WTC11 (cell line): ENCODE measurements at regions not wholly inside any gene's neighbourhood (a gene's known extent, or its start where the extent isn't known, plus 50 kb on each side); places are given as distances from the start of the nearest gene placed in this dataset.

ENCODE experiments used
- ATAC-seq: fragments of 200-7000 bp; cut with Tn5 transposase; 2 replicates; pipeline ENCODE4 v1.10.0; 2021; ENCODE audit warnings: mild to moderate bottlenecking, moderate library complexity
- CTCF ChIA-PET: fragments of 300-600 bp; sonication (Branson Sonifier 250); formaldehyde crosslinking; loops from one replicate; lab custom pipeline; 2021; ENCODE audit warnings: antibody characterized with exemption; lab: Charles Lee
- POLR2A ChIA-PET: fragments of 350-600 bp; sonication (Branson Sonifier 250); formaldehyde crosslinking; loops from one replicate; lab custom pipeline; 2021; ENCODE audit warnings: antibody characterized with exemption; lab: Charles Lee
- DNase-seq: peaks from one replicate; pipeline ENCODE4 v3.0.0; 2021; ENCODE audit warnings: low spot score
- H3K27ac Mint-ChIP-seq: 2 replicates; pipeline ENCODE4 v1.8.0; 2021; ENCODE audit warnings: mixed read lengths
- H3K27me3 Mint-ChIP-seq: 2 replicates; pipeline ENCODE4 v1.8.0; 2021; ENCODE audit warnings: low read depth, mild to moderate bottlenecking, moderate library complexity, mixed read lengths
- H3K36me3 Mint-ChIP-seq: 2 replicates; pipeline ENCODE4 v1.8.0; 2021; ENCODE audit warnings: mixed read lengths
- H3K4me1 Mint-ChIP-seq: 2 replicates; pipeline ENCODE4 v1.8.0; 2022; ENCODE audit warnings: mixed read lengths
- H3K4me3 Mint-ChIP-seq: 2 replicates; pipeline ENCODE4 v1.8.0; 2021; ENCODE audit warnings: mild to moderate bottlenecking, moderate library complexity, mixed read lengths
- H3K9me3 Mint-ChIP-seq: 2 replicates; pipeline ENCODE4 v1.8.0; 2021; ENCODE audit warnings: mixed read lengths
- CREB1 ChIP-seq: sonication (generic); formaldehyde crosslinking; IDR thresholded peaks from 2 replicates; pipeline ENCODE4 v1.8.0; 2023; ENCODE audit warnings: mild to moderate bottlenecking, missing genetic modification reagents
- CREM ChIP-seq: sonication (generic); formaldehyde crosslinking; IDR thresholded peaks from 2 replicates; pipeline ENCODE4 v1.8.1; 2022; ENCODE audit warnings: mild to moderate bottlenecking, missing genetic modification reagents, moderate library complexity
- ESRRA ChIP-seq: sonication (generic); formaldehyde crosslinking; IDR thresholded peaks from 2 replicates; pipeline ENCODE4 v1.8.1; 2022; ENCODE audit warnings: mild to moderate bottlenecking, missing genetic modification reagents, borderline replicate concordance
- GABPB1 ChIP-seq: sonication (generic); formaldehyde crosslinking; IDR thresholded peaks from 2 replicates; pipeline ENCODE4 v1.8.1; 2023; ENCODE audit warnings: mild to moderate bottlenecking, missing genetic modification reagents
- IRF2 ChIP-seq: sonication (generic); formaldehyde crosslinking; IDR thresholded peaks from 2 replicates; pipeline ENCODE4 v1.8.0; 2022; ENCODE audit warnings: low read depth, missing genetic modification reagents, borderline replicate concordance
- NFATC4 ChIP-seq: fragments of 250-450 bp; sonication (Bioruptor Pico); IDR thresholded peaks from 2 replicates; pipeline ENCODE4 v1.9.0; 2021; ENCODE audit warnings: mild to moderate bottlenecking
- NFE2L1 ChIP-seq: sonication (generic); formaldehyde crosslinking; IDR thresholded peaks from 2 replicates; pipeline ENCODE4 v1.8.1; 2023; ENCODE audit warnings: missing genetic modification reagents
- RORB ChIP-seq: fragments of 250-450 bp; sonication (Bioruptor Pico); IDR thresholded peaks from 2 replicates; pipeline ENCODE4 v1.9.0; 2021; ENCODE audit warnings: mild to moderate bottlenecking
- SP1 ChIP-seq: sonication (generic); formaldehyde crosslinking; conservative IDR thresholded peaks from 2 replicates; pipeline ENCODE4 v1.8.1; 2022; ENCODE audit warnings: missing genetic modification reagents
- TP53 ChIP-seq: sonication (generic); formaldehyde crosslinking; IDR thresholded peaks from 2 replicates; pipeline ENCODE4 v1.8.1; 2023; ENCODE audit warnings: mild to moderate bottlenecking, missing genetic modification reagents
- ZNF317 ChIP-seq: sonication (generic); formaldehyde crosslinking; IDR thresholded peaks from 2 replicates; pipeline ENCODE4 v1.8.1; 2023; ENCODE audit warnings: low read depth, mild to moderate bottlenecking, moderate library complexity, missing genetic modification reagents, borderline replicate concordance
- ZNF416 ChIP-seq: fragments of 250-450 bp; sonication (Bioruptor Pico); IDR thresholded peaks from 2 replicates; pipeline ENCODE4 v1.9.0; 2021; ENCODE audit warnings: mild to moderate bottlenecking, inconsistent platforms
- ZNF423 ChIP-seq: fragments of 250-450 bp; sonication (Bioruptor Pico); IDR thresholded peaks from 2 replicates; pipeline ENCODE4 v2.1.2; 2022; ENCODE audit warnings: mild to moderate bottlenecking, moderate library complexity
- ZNF671 ChIP-seq: fragments of 250-450 bp; sonication (Bioruptor Pico); IDR thresholded peaks from 2 replicates; pipeline ENCODE4 v1.8.0; 2021; ENCODE audit warnings: mild to moderate bottlenecking
- TF ChIP-seq, protein P1 (sequence below): sonication (generic); formaldehyde crosslinking; IDR thresholded peaks from 2 replicates; pipeline ENCODE4 v1.8.1; 2022; ENCODE audit warnings: low read depth, mild to moderate bottlenecking, moderate library complexity, missing genetic modification reagents, borderline replicate concordance
- TF ChIP-seq, protein P2 (sequence below): sonication (generic); formaldehyde crosslinking; conservative IDR thresholded peaks from 2 replicates; pipeline ENCODE4 v1.8.1; 2023; ENCODE audit warnings: mild to moderate bottlenecking, low read depth, missing genetic modification reagents, moderate library complexity
- TF ChIP-seq, protein P3 (sequence below): fragments of 250-450 bp; sonication (Bioruptor Pico); IDR thresholded peaks from 2 replicates; pipeline ENCODE4 v1.9.0; 2021; ENCODE audit warnings: moderate library complexity, mild to moderate bottlenecking, inconsistent platforms, borderline replicate concordance
- TF ChIP-seq, protein P4 (sequence below): sonication (generic); formaldehyde crosslinking; IDR thresholded peaks from 2 replicates; pipeline ENCODE4 v1.8.0; 2022; ENCODE audit warnings: mild to moderate bottlenecking, missing genetic modification reagents
- TF ChIP-seq, protein P5 (sequence below): sonication (generic); formaldehyde crosslinking; IDR thresholded peaks from 2 replicates; pipeline ENCODE4 v1.8.0; 2023; ENCODE audit warnings: missing genetic modification reagents
- TF ChIP-seq, protein P6 (sequence below): fragments of 250-450 bp; sonication (Bioruptor Pico); IDR thresholded peaks from 2 replicates; pipeline ENCODE4 v1.9.0; 2021; ENCODE audit warnings: mild to moderate bottlenecking
- TF ChIP-seq, protein P7 (sequence below): sonication (generic); formaldehyde crosslinking; IDR thresholded peaks from 2 replicates; pipeline ENCODE4 v1.8.0; 2023; ENCODE audit warnings: missing genetic modification reagents, mild to moderate bottlenecking, borderline replicate concordance
- TF ChIP-seq, protein P8 (sequence below): fragments of 250-450 bp; sonication (Bioruptor Pico); IDR thresholded peaks from 2 replicates; pipeline ENCODE4 v1.8.0; 2021; ENCODE audit warnings: mild to moderate bottlenecking

DNA sequence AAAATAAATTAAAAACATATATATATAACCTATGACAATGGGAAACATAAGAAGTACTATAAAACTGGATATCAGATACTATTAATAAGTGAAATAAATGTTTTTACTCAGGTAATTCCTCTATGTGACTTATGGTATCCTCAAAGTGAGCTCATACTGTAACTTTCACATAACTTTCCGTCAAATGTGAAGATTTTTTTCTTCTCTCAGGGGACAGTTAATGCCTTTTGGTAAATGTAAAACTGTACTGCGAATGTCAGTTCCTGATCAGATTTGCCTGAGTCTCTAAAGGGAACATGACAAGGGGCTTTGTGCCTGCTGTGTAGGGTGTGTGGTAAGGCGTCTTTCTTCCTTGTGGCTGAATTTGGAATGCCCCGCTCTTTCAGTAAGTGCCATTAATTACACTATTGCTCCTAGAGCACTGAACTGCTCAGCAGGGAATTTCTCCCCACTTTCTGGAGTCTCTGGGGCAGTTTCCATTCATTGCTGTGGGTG lies 271.8 kb downstream of the PRL start (continued):
- TF ChIP-seq RORB (no peak), IRF2 (CRISPR knock-in tag) (no peak)
- TF ChIP-seq, protein P1, sequence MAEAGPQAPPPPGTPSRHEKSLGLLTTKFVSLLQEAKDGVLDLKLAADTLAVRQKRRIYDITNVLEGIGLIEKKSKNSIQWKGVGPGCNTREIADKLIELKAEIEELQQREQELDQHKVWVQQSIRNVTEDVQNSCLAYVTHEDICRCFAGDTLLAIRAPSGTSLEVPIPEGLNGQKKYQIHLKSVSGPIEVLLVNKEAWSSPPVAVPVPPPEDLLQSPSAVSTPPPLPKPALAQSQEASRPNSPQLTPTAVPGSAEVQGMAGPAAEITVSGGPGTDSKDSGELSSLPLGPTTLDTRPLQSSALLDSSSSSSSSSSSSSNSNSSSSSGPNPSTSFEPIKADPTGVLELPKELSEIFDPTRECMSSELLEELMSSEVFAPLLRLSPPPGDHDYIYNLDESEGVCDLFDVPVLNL = no peak

DNA sequence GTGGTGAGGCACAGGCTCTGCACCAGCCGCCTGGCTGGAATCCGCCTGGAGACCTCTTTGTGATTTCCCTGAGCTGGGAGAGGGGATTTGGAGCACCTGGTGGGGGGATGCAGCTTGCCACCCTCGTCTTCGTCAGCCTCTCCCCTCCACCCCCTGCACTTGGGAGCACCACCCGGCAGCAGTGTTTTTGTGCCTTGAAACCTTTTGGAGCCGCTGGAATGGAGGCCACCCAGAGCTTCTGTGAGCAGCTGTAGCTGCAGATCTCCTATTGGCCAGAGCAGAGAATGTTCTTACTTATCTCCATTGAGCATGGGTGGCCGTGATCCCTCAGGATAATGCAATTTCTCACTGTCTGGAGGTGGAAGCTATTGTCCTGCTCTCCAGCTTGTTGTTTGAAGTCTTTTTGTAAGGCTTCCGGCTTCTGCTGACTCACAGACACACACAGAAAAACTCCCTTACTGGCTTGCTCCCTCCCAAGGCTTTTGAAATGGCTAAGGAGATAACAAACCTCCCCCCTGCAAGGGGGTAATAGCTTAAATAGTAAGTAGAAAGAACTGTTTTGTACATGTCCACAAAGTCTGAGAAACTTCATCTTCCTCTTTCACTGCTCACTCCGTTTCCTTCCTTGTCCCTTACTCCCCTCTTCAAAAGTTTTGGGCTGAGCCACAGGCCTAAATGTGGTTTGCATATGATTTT lies 271.2 kb downstream of the PRL start:
- H3K4me1 Mint-ChIP-seq = peaks cover 40% of the 10 kb centered on the region
- no peaks in the 10 kb centered on the region; the same call in 1 of the 2 replicates for H3K9me3 Mint-ChIP-seq
- peak overlapping the region; percentile 99 for H3K27ac Mint-ChIP-seq
- peak; percentile 88 for ATAC-seq
- peak overlapping the region; percentile 44 for H3K4me3 Mint-ChIP-seq
- no peaks in the 10 kb centered on the region; the same call in 1 of the 2 replicates for H3K36me3 Mint-ChIP-seq
- CTCF ChIA-PET = interaction anchor here (0.7 to 1.3 kb wide), 2 partner anchors 9 to 59 kb away, joined by 3 to 8 read pairs; no protein-coding TSS in a partner anchor
- peak; percentile 60 for DNase-seq
- H3K27me3 Mint-ChIP-seq = no peaks in the 10 kb centered on the region
- POLR2A ChIA-PET = interaction anchor here (0.6 to 1.1 kb wide), 5 partner anchors 424 to 1563 kb away, joined by 3 to 5 read pairs (median 4); partner anchors contain the start of gene SOX4
- TF ChIP-seq ESRRA (no peak), NFATC4 (no peak), NFE2L1 (CRISPR knock-in tag) (peak; percentile 25; the same call in 1 of the 2 replicates), CREM (CRISPR knock-in tag) (0 out of 2 replicates have a peak, but pooled peaks have one; percentile 28), ZNF423 (CRISPR knock-in tag) (peak; percentile 70), ZNF317 (no peak), SP1 (CRISPR knock-in tag) (peak; percentile 32; the same call in 1 of the 2 replicates), GABPB1 (CRISPR knock-in tag) (no peak), TP53 (no peak), RORB (no peak), CREB1 (CRISPR knock-in tag) (no peak), ZNF671 (no peak), ZNF416 (CRISPR knock-in tag) (no peak)
- TF ChIP-seq, protein P2, sequence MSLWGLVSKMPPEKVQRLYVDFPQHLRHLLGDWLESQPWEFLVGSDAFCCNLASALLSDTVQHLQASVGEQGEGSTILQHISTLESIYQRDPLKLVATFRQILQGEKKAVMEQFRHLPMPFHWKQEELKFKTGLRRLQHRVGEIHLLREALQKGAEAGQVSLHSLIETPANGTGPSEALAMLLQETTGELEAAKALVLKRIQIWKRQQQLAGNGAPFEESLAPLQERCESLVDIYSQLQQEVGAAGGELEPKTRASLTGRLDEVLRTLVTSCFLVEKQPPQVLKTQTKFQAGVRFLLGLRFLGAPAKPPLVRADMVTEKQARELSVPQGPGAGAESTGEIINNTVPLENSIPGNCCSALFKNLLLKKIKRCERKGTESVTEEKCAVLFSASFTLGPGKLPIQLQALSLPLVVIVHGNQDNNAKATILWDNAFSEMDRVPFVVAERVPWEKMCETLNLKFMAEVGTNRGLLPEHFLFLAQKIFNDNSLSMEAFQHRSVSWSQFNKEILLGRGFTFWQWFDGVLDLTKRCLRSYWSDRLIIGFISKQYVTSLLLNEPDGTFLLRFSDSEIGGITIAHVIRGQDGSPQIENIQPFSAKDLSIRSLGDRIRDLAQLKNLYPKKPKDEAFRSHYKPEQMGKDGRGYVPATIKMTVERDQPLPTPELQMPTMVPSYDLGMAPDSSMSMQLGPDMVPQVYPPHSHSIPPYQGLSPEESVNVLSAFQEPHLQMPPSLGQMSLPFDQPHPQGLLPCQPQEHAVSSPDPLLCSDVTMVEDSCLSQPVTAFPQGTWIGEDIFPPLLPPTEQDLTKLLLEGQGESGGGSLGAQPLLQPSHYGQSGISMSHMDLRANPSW (CRISPR knock-in tag) = no peak
- TF ChIP-seq, protein P3, sequence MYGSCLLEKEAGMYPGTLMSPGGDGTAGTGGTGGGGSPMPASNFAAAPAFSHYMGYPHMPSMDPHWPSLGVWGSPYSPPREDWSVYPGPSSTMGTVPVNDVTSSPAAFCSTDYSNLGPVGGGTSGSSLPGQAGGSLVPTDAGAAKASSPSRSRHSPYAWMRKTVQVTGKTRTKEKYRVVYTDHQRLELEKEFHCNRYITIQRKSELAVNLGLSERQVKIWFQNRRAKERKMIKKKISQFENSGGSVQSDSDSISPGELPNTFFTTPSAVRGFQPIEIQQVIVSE (CRISPR knock-in tag) = no peak
- TF ChIP-seq, protein P4, sequence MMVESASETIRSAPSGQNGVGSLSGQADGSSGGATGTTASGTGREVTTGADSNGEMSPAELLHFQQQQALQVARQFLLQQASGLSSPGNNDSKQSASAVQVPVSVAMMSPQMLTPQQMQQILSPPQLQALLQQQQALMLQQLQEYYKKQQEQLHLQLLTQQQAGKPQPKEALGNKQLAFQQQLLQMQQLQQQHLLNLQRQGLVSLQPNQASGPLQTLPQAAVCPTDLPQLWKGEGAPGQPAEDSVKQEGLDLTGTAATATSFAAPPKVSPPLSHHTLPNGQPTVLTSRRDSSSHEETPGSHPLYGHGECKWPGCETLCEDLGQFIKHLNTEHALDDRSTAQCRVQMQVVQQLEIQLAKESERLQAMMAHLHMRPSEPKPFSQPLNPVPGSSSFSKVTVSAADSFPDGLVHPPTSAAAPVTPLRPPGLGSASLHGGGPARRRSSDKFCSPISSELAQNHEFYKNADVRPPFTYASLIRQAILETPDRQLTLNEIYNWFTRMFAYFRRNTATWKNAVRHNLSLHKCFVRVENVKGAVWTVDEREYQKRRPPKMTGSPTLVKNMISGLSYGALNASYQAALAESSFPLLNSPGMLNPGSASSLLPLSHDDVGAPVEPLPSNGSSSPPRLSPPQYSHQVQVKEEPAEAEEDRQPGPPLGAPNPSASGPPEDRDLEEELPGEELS (CRISPR knock-in tag) = 0 out of 2 replicates have a peak, but pooled peaks have one; percentile 27
- TF ChIP-seq, protein P5, sequence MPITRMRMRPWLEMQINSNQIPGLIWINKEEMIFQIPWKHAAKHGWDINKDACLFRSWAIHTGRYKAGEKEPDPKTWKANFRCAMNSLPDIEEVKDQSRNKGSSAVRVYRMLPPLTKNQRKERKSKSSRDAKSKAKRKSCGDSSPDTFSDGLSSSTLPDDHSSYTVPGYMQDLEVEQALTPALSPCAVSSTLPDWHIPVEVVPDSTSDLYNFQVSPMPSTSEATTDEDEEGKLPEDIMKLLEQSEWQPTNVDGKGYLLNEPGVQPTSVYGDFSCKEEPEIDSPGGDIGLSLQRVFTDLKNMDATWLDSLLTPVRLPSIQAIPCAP (CRISPR knock-in tag) = no peak
- TF ChIP-seq, protein P6, sequence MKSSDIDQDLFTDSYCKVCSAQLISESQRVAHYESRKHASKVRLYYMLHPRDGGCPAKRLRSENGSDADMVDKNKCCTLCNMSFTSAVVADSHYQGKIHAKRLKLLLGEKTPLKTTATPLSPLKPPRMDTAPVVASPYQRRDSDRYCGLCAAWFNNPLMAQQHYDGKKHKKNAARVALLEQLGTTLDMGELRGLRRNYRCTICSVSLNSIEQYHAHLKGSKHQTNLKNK (CRISPR knock-in tag) = no peak
- TF ChIP-seq, protein P7, sequence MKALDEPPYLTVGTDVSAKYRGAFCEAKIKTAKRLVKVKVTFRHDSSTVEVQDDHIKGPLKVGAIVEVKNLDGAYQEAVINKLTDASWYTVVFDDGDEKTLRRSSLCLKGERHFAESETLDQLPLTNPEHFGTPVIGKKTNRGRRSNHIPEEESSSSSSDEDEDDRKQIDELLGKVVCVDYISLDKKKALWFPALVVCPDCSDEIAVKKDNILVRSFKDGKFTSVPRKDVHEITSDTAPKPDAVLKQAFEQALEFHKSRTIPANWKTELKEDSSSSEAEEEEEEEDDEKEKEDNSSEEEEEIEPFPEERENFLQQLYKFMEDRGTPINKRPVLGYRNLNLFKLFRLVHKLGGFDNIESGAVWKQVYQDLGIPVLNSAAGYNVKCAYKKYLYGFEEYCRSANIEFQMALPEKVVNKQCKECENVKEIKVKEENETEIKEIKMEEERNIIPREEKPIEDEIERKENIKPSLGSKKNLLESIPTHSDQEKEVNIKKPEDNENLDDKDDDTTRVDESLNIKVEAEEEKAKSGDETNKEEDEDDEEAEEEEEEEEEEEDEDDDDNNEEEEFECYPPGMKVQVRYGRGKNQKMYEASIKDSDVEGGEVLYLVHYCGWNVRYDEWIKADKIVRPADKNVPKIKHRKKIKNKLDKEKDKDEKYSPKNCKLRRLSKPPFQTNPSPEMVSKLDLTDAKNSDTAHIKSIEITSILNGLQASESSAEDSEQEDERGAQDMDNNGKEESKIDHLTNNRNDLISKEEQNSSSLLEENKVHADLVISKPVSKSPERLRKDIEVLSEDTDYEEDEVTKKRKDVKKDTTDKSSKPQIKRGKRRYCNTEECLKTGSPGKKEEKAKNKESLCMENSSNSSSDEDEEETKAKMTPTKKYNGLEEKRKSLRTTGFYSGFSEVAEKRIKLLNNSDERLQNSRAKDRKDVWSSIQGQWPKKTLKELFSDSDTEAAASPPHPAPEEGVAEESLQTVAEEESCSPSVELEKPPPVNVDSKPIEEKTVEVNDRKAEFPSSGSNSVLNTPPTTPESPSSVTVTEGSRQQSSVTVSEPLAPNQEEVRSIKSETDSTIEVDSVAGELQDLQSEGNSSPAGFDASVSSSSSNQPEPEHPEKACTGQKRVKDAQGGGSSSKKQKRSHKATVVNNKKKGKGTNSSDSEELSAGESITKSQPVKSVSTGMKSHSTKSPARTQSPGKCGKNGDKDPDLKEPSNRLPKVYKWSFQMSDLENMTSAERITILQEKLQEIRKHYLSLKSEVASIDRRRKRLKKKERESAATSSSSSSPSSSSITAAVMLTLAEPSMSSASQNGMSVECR (CRISPR knock-in tag) = no peak
- TF ChIP-seq, protein P8, sequence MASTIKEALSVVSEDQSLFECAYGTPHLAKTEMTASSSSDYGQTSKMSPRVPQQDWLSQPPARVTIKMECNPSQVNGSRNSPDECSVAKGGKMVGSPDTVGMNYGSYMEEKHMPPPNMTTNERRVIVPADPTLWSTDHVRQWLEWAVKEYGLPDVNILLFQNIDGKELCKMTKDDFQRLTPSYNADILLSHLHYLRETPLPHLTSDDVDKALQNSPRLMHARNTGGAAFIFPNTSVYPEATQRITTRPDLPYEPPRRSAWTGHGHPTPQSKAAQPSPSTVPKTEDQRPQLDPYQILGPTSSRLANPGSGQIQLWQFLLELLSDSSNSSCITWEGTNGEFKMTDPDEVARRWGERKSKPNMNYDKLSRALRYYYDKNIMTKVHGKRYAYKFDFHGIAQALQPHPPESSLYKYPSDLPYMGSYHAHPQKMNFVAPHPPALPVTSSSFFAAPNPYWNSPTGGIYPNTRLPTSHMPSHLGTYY (CRISPR knock-in tag) = no peak
